ENCODE measurements at regions not wholly inside any gene's neighbourhood (a gene's known extent, or its start where the extent isn't known, plus 50 kb on each side); places are given as distances from the start of the nearest gene placed in this dataset.

- TF ChIP-seq ZNF362 (tag by site-specific recombination; IDR thresholded peaks at IDR 0.05) (no peak), PRDM1 (tag by site-specific recombination; IDR thresholded peaks at IDR 0.05) (no peak), ZNF423 (tag by site-specific recombination; IDR thresholded peaks at IDR 0.05) (no peak)
Measured at GRCh38 chr14:85217412-85217811, 312.5 kb upstream of the FLRT2 start.
